T-helper 1 cell treated with Interleukin-12 subunit alpha and Interleukin-12 subunit beta and Interleukin-4 antibody, amounts not matched to agents 30 ng/mL and 1 ng/mL, for 36 hours (primary cell): ENCODE measurements at regions not wholly inside any gene's neighbourhood (a gene's known extent, or its start where the extent isn't known, plus 50 kb on each side); places are given as distances from the start of the nearest gene placed in this dataset.
"Not testable (repeated sequence)": the region's sequence is repeated elsewhere in the genome, so short reads cannot be mapped to it uniquely, and the experiment has no call there.

Source experiments
- intact Hi-C: fragments of 100-400 bp; cut with micrococcal nuclease; formaldehyde crosslinking; loops from one replicate; pipeline ENCODE4 v1.15.1; 2024

- intact Hi-C loops = no loop called here
Measured at GRCh38 chr3:62926494-62926893, 51.3 kb upstream of the CADPS start.

GRCh38 chr3:62928256-62928655 lies 53.0 kb upstream of the CADPS start:
- intact Hi-C loops = no loop called here

GRCh38 chr3:62929771-62930170 lies 54.6 kb upstream of the CADPS start:
- intact Hi-C loops = no loop called here

GRCh38 chr3:62935793-62936192 lies 60.6 kb upstream of the CADPS start:
- intact Hi-C loops = no loop called here

- intact Hi-C loops = no loop called here
Measured at GRCh38 chr3:62936626-62937254, 61.5 kb upstream of the CADPS start.

GRCh38 chr3:62938583-62938982 lies 63.4 kb upstream of the CADPS start:
- intact Hi-C loops = no loop called here

GRCh38 chr3:62939707-62940106 lies 64.5 kb upstream of the CADPS start:
- intact Hi-C loops = no loop called here

GRCh38 chr3:62940771-62941563 lies 65.8 kb upstream of the CADPS start:
- intact Hi-C loops = no loop called here

- intact Hi-C loops = no loop called here
Measured at GRCh38 chr3:62942227-62942626, 67.0 kb upstream of the CADPS start.

- intact Hi-C loops = no loop called here
Measured at GRCh38 chr3:62942764-62943163, 67.5 kb upstream of the CADPS start.

GRCh38 chr3:62948921-62949320 lies 73.7 kb upstream of the CADPS start:
- intact Hi-C loops = no loop called here

- intact Hi-C loops = no loop called here
Measured at GRCh38 chr3:62950210-62950609, 75.0 kb upstream of the CADPS start.

GRCh38 chr3:62951037-62951613 lies 75.9 kb upstream of the CADPS start:
- intact Hi-C loops = no loop called here

- intact Hi-C loops = not testable (repeated sequence)
Measured at GRCh38 chr3:62951880-62952279, 76.7 kb upstream of the CADPS start.

- intact Hi-C loops = no loop called here
Measured at GRCh38 chr3:62954580-62954979, 79.4 kb upstream of the CADPS start.

- intact Hi-C loops = no loop called here
Measured at GRCh38 chr3:62955126-62955525, 79.9 kb upstream of the CADPS start.

- intact Hi-C loops = no loop called here
Measured at GRCh38 chr3:62956411-62956810, 81.2 kb upstream of the CADPS start.

GRCh38 chr3:62961874-62962556 lies 86.8 kb upstream of the CADPS start:
- intact Hi-C loops = no loop called here

GRCh38 chr3:62962714-62963113 lies 87.5 kb upstream of the CADPS start:
- intact Hi-C loops = no loop called here

- intact Hi-C loops = no loop called here
Measured at GRCh38 chr3:62965311-62965710, 90.1 kb upstream of the CADPS start.

GRCh38 chr3:62968128-62968527 lies 92.9 kb upstream of the CADPS start:
- intact Hi-C loops = no loop called here

- intact Hi-C loops = no loop called here
Measured at GRCh38 chr3:62970648-62971047, 95.4 kb upstream of the CADPS start.
